NCI-H1930 (cell line): ENCODE measurements at regions not wholly inside any gene's neighbourhood (a gene's known extent, or its start where the extent isn't known, plus 50 kb on each side); places are given as distances from the start of the nearest gene placed in this dataset.
"Not testable (repeated sequence)": the region's sequence is repeated elsewhere in the genome, so short reads cannot be mapped to it uniquely, and the experiment has no call there.

ENCODE experiments used
- DNase-seq, 2 experiments: peaks; one replicate each; lab custom pipeline; 2025; lab: John Stamatoyannopoulos, UW

DNA sequence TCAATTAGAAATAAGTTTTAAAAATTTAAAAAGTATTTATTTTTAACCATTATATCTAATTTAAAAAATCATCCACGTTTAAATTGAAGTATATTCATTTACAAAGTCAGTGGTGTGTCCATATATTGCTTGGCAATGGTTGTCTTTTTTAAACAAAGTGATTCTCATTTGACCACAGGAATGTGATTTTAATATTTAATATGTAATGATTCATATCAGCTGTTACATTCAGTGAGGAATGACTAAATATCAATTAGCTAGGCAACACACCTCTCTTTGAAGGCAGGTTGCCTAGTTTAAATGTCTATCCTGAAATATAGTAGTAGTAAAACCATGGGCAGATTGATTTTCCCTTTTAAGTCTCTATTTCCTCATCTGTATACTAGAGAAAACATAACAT, 392.2 kb upstream of the CCDC179 start:
- no peak for DNase-seq

- DNase-seq = no peak
Measured at GRCh38 chr11:23257088-23257487, 396.8 kb upstream of the CCDC179 start.

DNA sequence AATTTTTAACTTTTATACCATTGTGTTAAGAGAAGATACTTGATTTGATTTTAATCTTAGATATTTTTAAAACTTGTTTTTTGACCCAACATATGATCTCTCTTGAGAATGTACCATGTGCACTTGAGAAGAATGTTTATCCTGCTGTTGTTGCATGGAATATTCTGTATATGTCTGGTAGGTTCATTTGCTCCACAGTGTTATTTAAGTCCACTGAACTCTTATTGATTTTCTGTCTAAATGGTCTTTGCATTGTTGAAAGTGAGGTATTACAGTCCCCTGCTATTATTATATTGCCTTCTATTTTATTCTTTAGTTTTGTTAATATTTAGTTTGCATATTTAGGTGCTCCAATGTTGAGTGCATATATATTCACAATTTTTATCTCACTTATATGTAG, 397.3 kb upstream of the CCDC179 start:
- DNase-seq = no peak

- DNase-seq = no peak
Measured at GRCh38 chr11:23263466-23263865, 403.2 kb upstream of the CCDC179 start.

GRCh38 chr11:23272095-23272494, 411.8 kb upstream of the CCDC179 start:
- no peak for DNase-seq

DNA sequence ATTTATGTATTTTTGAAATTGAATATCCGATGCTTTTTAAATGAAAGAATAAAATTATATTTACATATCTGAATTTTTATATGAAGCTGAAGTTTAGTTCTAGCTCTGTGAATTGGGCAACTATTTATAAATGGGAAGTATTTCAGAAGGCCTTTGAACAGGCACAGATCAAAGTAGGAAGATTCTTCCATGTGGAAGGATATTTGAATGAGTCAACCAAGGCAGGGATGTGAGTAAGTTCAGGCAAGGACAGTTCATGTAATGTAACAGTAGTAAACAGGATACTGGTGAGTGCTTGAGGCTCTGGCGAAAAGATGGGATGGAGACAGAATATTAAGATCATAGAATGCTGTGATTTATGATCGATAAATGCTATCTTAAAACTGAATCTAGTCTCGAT, 417.8 kb upstream of the CCDC179 start:
- DNase-seq = no peak

DNA sequence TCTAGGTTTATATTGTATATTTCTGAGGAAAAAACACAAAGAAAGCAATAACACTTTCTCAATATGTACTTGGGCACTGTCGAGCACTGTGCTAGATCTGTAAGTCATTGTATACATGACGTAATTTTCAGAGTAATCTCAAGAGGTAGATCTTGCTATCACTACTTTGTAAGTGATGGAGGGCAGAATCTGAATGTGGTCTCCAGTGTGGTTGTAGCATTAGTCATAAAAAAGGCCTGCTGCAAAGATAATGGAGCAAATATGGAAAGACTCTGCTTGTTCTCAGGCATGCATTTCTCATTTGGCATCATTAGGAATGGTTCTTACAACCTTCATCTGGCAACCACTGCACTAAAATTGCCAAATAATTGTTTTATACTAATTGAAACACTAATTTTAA, 419.8 kb upstream of the CCDC179 start:
- no peak for DNase-seq

- no peak for DNase-seq
Measured at GRCh38 chr11:23283666-23284065, 423.4 kb upstream of the CCDC179 start.

DNA sequence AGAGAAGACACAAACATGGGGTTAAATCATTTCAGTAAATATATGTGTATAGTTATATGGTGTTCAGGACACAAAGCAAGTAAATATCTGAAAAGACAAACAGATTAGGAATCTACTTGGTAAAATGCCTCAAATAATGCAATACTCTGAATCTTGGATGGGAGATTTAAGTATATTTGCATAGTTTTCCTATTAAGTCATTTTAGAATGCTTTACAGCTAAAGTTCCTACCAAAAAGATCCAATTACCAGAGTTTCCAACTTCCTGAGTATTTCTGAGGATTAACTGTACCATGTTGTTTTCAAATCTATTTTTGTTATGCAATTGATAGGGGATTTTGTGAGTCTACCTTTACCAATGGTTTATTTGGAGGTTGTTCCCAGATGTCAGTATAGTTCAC, 424.4 kb upstream of the CCDC179 start:
- DNase-seq = no peak

DNA sequence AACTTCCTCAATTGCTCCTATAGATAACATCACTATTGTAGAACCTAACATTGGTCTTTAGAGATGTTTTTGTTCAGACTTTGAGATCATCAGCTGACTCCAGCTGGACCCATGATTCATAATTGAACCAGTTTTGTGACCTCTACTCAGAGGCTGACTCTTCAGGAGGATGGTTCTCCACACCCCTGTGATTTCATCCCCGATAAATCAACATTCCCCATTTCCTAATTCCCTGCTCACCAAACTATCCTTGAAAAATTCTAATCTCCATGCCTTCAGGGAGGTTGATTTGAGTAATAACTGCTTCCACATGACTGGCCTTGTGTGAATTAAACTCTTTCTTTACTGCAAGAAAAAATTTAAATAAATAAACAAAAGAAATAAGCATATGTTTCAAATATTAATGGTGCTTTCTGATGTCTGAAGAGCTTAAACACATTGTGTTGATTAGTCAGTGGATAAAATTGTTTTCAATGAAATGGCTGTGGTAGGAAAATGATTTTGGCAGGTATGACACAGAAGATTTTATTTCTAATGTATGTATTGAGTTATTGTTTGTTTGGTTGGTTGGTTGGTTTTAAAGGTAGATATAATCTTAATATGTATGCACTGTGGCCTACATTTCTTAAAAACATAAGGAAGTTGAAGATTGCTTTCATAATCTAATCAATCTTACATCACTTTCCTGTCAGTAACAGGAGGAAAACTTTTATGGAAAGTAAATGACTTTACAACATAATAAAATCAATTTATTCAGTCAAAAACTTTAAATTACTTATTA, 427.9 kb upstream of the CCDC179 start:
- no peak for DNase-seq

- DNase-seq = no peak
Measured at GRCh38 chr11:23295241-23295640, 435.0 kb upstream of the CCDC179 start.

DNA sequence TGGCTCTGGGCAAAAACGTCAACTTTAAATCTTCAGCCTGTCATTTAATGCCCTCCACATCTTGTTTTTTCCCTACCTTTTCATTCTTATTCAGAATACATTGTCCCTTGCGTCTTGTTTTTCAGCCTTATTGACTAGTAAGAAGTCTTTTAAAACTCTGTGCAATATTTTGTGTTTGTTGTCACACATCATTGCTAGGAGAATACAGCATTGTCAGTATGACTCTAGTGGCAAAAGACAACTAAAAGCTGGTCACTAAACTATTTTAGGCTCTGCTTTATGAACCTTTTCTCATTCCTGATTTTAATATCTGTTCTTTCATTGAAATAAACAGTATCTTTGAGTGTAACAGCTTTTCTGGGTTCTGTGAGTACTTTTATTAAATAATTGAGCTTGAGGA, 447.8 kb upstream of the CCDC179 start:
- DNase-seq = no peak

GRCh38 chr11:23310276-23310675, 450.0 kb upstream of the CCDC179 start:
- DNase-seq = no peak

DNA sequence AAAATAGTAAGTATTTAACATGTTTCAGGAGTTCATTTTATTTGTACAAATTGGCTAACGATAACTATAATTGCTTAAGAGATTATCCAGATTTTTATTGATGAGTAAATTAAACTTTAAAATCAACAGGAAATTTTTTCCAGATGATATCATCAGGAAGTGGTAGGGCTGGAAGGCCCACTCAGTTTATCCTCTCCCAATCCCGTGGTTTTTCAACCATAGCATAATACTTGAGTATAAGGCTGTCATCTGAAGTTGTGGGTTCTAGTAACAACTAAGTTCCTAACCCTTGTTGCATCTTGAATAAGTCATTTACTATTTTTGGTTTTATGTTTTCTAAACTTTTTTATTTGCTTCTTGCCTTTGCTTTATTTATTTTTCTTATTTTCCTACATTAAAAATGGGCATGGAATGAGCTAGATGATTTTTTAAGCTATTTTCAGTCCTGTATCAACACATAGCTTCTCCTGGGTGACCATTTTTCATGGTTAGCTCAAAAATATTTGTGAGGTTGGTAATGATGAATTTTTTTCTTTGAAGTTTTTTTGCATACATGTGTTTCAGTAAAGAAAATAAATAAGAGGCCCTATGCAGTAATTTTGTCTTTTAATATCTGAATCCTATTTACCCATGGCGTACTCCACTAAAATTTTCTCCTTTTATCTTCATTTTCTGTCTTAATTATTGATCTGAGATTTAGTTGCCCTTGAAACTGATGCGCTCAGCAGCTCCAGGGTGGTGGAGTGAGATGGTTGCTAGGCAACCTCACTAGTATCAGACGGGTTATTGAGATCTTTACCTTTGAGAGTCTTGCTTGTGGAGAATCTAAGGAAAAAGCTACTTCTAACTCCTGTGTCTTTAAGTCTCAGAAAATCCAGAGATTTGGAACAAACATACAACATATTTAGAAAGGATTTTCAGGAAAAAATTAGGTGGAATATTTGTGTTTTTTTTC, 452.0 kb upstream of the CCDC179 start:
- no peak for DNase-seq

GRCh38 chr11:23313001-23313400, 452.7 kb upstream of the CCDC179 start:
- DNase-seq = no peak

GRCh38 chr11:23314162-23314561, 453.9 kb upstream of the CCDC179 start:
- DNase-seq = no peak

GRCh38 chr11:23315286-23315685, 455.0 kb upstream of the CCDC179 start:
- no peak for DNase-seq

- no peak for DNase-seq
Measured at GRCh38 chr11:23317816-23318215, 457.5 kb upstream of the CCDC179 start.

- DNase-seq = no peak
Measured at GRCh38 chr11:23318670-23319069, 458.4 kb upstream of the CCDC179 start.

GRCh38 chr11:23320131-23320530, 459.9 kb upstream of the CCDC179 start:
- DNase-seq = no peak

GRCh38 chr11:23335586-23335985, 475.3 kb upstream of the CCDC179 start:
- not testable (repeated sequence) for DNase-seq

GRCh38 chr11:23336961-23337360, 476.7 kb upstream of the CCDC179 start:
- no peak for DNase-seq

DNA sequence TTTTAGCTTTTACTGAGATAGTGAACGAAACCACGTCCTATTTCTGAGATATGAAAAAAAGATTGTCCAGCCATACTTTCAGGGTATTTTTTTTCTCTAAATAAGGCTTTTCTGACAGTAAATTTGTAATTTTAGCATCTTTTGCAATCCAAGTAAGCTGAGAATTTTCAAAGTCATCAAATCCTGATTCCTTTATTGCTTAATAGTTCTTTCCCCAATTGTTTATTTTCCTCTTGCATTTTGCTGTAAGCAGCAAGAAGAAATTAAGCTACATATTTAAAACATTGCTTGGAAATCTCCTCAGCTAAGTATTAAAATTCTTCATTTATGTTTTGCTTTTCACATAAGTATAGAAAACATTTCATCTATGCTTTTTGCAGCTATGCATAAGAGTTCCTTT, 493.3 kb upstream of the CCDC179 start:
- DNase-seq = no peak
